ENCODE measurements at regions not wholly inside any gene's neighbourhood (a gene's known extent, or its start where the extent isn't known, plus 50 kb on each side); places are given as distances from the start of the nearest gene placed in this dataset.

DNA sequence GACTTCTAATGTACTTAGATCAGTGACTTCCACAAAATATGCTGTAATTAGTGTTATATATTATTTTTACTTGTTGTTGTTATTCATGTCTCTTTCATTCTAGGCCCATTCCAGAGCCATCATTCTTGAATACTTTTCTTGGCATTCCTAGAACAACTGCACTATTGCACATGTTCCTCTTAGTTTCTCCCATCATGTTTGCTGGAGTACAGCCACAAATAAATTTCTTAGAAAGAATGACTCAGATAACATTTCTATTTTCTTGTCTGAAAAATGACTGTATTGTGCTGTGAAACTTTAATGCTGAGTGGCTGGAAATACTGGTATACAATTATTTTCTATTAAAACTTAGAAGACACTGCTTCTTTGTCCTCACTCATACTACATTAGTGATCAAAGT, 651.0 kb upstream of the STEAP1 start:
- TF ChIP-seq, protein P1, sequence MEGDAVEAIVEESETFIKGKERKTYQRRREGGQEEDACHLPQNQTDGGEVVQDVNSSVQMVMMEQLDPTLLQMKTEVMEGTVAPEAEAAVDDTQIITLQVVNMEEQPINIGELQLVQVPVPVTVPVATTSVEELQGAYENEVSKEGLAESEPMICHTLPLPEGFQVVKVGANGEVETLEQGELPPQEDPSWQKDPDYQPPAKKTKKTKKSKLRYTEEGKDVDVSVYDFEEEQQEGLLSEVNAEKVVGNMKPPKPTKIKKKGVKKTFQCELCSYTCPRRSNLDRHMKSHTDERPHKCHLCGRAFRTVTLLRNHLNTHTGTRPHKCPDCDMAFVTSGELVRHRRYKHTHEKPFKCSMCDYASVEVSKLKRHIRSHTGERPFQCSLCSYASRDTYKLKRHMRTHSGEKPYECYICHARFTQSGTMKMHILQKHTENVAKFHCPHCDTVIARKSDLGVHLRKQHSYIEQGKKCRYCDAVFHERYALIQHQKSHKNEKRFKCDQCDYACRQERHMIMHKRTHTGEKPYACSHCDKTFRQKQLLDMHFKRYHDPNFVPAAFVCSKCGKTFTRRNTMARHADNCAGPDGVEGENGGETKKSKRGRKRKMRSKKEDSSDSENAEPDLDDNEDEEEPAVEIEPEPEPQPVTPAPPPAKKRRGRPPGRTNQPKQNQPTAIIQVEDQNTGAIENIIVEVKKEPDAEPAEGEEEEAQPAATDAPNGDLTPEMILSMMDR (IDR thresholded peaks at IDR 0.05; ENCODE audit: low read depth, low read length): no peak
- TF ChIP-seq POLR2A (IDR thresholded peaks at IDR 0.05; ENCODE audit: extremely low read depth, insufficient read length): no peak
